Hepatocyte (in vitro differentiated cells): ENCODE measurements at regions not wholly inside any gene's neighbourhood (a gene's known extent, or its start where the extent isn't known, plus 50 kb on each side); places are given as distances from the start of the nearest gene placed in this dataset.

Experiments
- DNase-seq: peaks from one replicate; pipeline ENCODE4 v3.0.0-alpha.2; 2016; ENCODE audit warnings: low spot score
- H2AFZ ChIP-seq: fragments of 200-600 bp; sonication (generic); 2 replicates; pipeline ENCODE4 v1.6.0; 2016; ENCODE audit warnings: antibody characterized with exemption, mild to moderate bottlenecking
- H3K27ac ChIP-seq: fragments of 200-600 bp; sonication (generic); 2 replicates; pipeline ENCODE4 v1.5.1; 2016; ENCODE audit warnings: mild to moderate bottlenecking
- H3K27me3 ChIP-seq: fragments of 200-600 bp; sonication (generic); 2 replicates; pipeline ENCODE4 v1.6.1; 2016
- H3K36me3 ChIP-seq: fragments of 200-600 bp; sonication (generic); replicated peaks from 2 replicates; pipeline ENCODE4 v1.5.1; 2016; ENCODE audit warnings: low read depth; ENCODE audit not compliant: insufficient read depth
- H3K4me1 ChIP-seq: fragments of 200-600 bp; sonication (generic); 2 replicates; pipeline ENCODE4 v1.5.1; 2016; ENCODE audit warnings: mild to moderate bottlenecking, moderate library complexity; ENCODE audit not compliant: insufficient read depth
- H3K4me2 ChIP-seq: fragments of 200-600 bp; sonication (generic); 2 replicates; pipeline ENCODE4 v1.6.0; 2016
- H3K4me3 ChIP-seq: fragments of 200-600 bp; sonication (generic); 2 replicates; pipeline ENCODE4 v1.5.1; 2016; ENCODE audit warnings: mild to moderate bottlenecking
- H3K79me2 ChIP-seq: fragments of 200-600 bp; sonication (generic); 2 replicates; pipeline ENCODE4 v1.6.0; 2017; ENCODE audit warnings: mild to moderate bottlenecking
- H3K9me2 ChIP-seq: fragments of 200-600 bp; sonication (generic); replicated peaks from 2 replicates; pipeline ENCODE4 v1.6.0; 2017; ENCODE audit warnings: mild to moderate bottlenecking; ENCODE audit not compliant: insufficient read depth
- H3K9me3 ChIP-seq: fragments of 200-600 bp; sonication (generic); 2 replicates; pipeline ENCODE4 v1.5.1; 2016; ENCODE audit warnings: low read depth, mild to moderate bottlenecking
- H4K20me1 ChIP-seq: fragments of 200-600 bp; sonication (generic); 2 replicates; pipeline ENCODE4 v1.6.0; 2016; ENCODE audit warnings: mild to moderate bottlenecking; ENCODE audit not compliant: insufficient read depth, poor library complexity, severe bottlenecking
- EZH2 ChIP-seq: fragments of 200-600 bp; sonication (generic); IDR thresholded peaks from 2 replicates; pipeline ENCODE4 v1.6.1; 2016; ENCODE audit warnings: antibody characterized with exemption, mild to moderate bottlenecking, borderline replicate concordance
- EZH2phosphoT487 ChIP-seq: fragments of 200-600 bp; sonication (generic); IDR thresholded peaks from one replicate; pipeline ENCODE4 v1.6.1; 2018; ENCODE audit warnings: antibody characterized with exemption, mild to moderate bottlenecking, low read depth, moderate library complexity; ENCODE audit not compliant: unreplicated experiment, severe bottlenecking
- WGBS: methylation state at CpG from one replicate; pipeline ENCODE4 v1.1.6; 2016; ENCODE audit warnings: low lambda C conversion rate; ENCODE audit errors: missing lambda C conversion rate; 5-methylcytosine and 5-hydroxymethylcytosine counted together
- TF ChIP-seq, protein P1 (sequence below): fragments of 200-600 bp; sonication (generic); IDR thresholded peaks from 2 replicates; pipeline ENCODE4 v1.5.1; 2016; ENCODE audit warnings: antibody characterized with exemption, mild to moderate bottlenecking; ENCODE audit not compliant: poor library complexity

DNA sequence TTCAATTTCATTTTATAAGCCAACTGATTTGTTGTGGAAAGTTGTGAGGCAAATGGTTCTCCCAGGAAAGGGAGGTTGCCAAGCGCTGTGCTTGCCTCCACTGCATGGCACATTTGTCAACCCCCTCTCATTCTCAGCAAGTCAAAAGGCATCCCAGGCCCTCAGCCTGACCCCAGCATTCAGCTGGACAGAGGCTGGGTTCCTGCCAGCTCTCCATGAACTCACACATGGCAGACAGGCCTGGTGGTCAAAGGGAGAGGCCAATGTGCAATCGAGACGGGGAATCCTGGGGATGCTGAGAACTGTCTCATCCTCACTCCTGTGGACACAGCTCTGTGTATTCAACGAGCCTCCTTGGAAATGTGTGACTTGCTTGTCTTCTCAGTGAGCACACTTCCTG, 106.0 kb upstream of the CDH4 start:
- WGBS: 74% methylated on average over 4 of the region's 4 CpGs
- no peak overlapping the region for H2AFZ ChIP-seq

DNA sequence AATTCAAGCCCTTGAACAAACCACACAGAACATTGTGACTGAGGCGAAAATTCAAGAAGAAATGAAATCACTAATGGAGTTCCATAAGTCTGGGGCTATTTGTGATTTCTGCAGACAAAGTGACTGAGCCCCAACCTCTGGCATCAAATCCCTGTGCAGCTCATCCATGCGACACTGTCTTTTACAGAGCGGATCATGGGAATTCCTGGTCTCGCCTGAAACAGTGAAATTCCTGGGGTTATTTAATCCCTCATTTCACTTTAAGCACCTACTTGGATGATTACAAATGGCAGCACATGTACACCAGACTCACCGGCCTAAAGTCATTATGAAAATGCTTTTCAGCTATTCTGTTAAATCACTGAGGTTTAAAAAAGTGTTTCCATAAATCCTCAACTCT, 102.4 kb upstream of the CDH4 start:
- H3K4me3 ChIP-seq: no peak overlapping the region
- H3K9me2 ChIP-seq: no peaks in the 10 kb centered on the region
- no peak overlapping the region for H3K4me2 ChIP-seq
- H2AFZ ChIP-seq: no peak overlapping the region
- no peaks in the 10 kb centered on the region for H3K79me2 ChIP-seq
- H3K27ac ChIP-seq: no peak overlapping the region
- peaks cover 24% of the 10 kb centered on the region for H3K27me3 ChIP-seq
- H3K36me3 ChIP-seq: no peaks in the 10 kb centered on the region
- WGBS: 78% methylated on average over 5 of the region's 5 CpGs
- no peaks in the 10 kb centered on the region for H3K4me1 ChIP-seq
- H4K20me1 ChIP-seq: no peaks in the 10 kb centered on the region
- TF ChIP-seq EZH2phosphoT487: no peak
- TF ChIP-seq, protein P1, sequence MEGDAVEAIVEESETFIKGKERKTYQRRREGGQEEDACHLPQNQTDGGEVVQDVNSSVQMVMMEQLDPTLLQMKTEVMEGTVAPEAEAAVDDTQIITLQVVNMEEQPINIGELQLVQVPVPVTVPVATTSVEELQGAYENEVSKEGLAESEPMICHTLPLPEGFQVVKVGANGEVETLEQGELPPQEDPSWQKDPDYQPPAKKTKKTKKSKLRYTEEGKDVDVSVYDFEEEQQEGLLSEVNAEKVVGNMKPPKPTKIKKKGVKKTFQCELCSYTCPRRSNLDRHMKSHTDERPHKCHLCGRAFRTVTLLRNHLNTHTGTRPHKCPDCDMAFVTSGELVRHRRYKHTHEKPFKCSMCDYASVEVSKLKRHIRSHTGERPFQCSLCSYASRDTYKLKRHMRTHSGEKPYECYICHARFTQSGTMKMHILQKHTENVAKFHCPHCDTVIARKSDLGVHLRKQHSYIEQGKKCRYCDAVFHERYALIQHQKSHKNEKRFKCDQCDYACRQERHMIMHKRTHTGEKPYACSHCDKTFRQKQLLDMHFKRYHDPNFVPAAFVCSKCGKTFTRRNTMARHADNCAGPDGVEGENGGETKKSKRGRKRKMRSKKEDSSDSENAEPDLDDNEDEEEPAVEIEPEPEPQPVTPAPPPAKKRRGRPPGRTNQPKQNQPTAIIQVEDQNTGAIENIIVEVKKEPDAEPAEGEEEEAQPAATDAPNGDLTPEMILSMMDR: no peak
- TF ChIP-seq EZH2: no peak
- DNase-seq: no peak
- H3K9me3 ChIP-seq: no peaks in the 10 kb centered on the region

More for the DNA sequence above, 106.0 kb upstream of the CDH4 start:
- H3K4me3 ChIP-seq: no peak overlapping the region
- no peak overlapping the region for H3K27ac ChIP-seq
- H3K4me1 ChIP-seq: no peaks in the 10 kb centered on the region
- H3K79me2 ChIP-seq: no peaks in the 10 kb centered on the region
- no peaks in the 10 kb centered on the region for H3K9me2 ChIP-seq
- no peaks in the 10 kb centered on the region for H3K36me3 ChIP-seq
- no peak overlapping the region for H3K4me2 ChIP-seq
- H4K20me1 ChIP-seq: no peaks in the 10 kb centered on the region
- TF ChIP-seq EZH2phosphoT487 (no peak), EZH2 (no peak)
- TF ChIP-seq, protein P1: no peak
- no peak for DNase-seq
- H3K27me3 ChIP-seq: peaks cover 34% of the 10 kb centered on the region
- H3K9me3 ChIP-seq: no peaks in the 10 kb centered on the region

DNA sequence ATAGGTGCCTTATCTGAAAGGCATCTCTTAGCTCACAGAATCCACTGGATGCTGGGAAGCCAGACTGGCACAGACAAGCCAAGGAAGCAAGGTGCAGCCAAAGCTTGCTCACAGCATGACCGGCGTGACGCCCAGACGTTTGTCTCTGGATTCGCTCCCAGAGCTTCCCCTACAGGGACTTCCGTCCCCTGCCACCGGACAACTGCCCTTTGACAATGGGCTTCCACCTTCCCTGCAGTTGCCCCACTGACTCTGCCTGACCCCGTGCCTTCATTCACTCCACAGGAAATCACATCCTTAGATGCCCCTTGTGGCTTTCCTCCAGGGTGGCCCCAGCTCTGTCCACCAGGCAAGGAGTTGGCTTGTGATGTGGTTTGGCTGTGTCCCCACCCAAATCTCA, 94.8 kb upstream of the CDH4 start:
- 96% methylated on average over 8 of the region's 8 CpGs for WGBS
- no peak for DNase-seq
- Histone ChIP-seq H3K4me2 (no peak overlapping the region), H4K20me1 (no peaks in the 10 kb centered on the region), H3K27ac (no peak overlapping the region), H2AFZ (no peak overlapping the region), H3K27me3 (peaks cover 18% of the 10 kb centered on the region), H3K36me3 (no peaks in the 10 kb centered on the region), H3K4me3 (no peak overlapping the region), H3K4me1 (no peaks in the 10 kb centered on the region), H3K9me3 (no peaks in the 10 kb centered on the region), H3K9me2 (no peaks in the 10 kb centered on the region), H3K79me2 (no peaks in the 10 kb centered on the region)
- TF ChIP-seq EZH2: no peak
- TF ChIP-seq EZH2phosphoT487: no peak
- TF ChIP-seq, protein P1: no peak
